K562 (cell line): ENCODE measurements at regions not wholly inside any gene's neighbourhood (a gene's known extent, or its start where the extent isn't known, plus 50 kb on each side); places are given as distances from the start of the nearest gene placed in this dataset.

Experiments
- ATAC-seq: fragments of 200-7000 bp; cut with Tn5 transposase; 3 replicates; pipeline ENCODE4 v1.9.1; 2020; ENCODE audit warnings: moderate library complexity
- BruUV-seq: library from RNA; stranded (reverse); fragments of 400-500 nt; replicated peaks from 2 replicates; lab custom pipeline; 2021; lab: Mats Ljungman, UMichigan
- CTCF ChIA-PET: fragments of 300-600 bp; formaldehyde crosslinking; extraction: SDS; loops from one replicate; lab custom pipeline; 2021; ENCODE audit warnings: low intra/inter-chr PET ratio; lab: Yijun Ruan, JAX
- POLR2A ChIA-PET: fragments of 300-600, 350-650 bp; sonication (Branson Sonifier 250); formaldehyde crosslinking; extraction: SDS; loops from one replicate; lab custom pipeline; 2021; ENCODE audit warnings: antibody characterized with exemption, inconsistent platforms; lab: Yijun Ruan, JAX
- DNase-seq, 4 experiments: peaks; one replicate each; pipeline versions ENCODE4 v3.0.0 to v3.0.0-alpha.2; 2011 to 2018; ENCODE audit warnings: low spot score in 3 of 4, mixed read lengths in 3 of 4; ENCODE audit errors: extremely low read depth in 1 of 4
- FAIRE-seq: peaks from 2 replicates; lab custom pipeline; 2011; peaks lifted over from hg19 to GRCh38; lab: Jason Lieb, UNC
- H2AFZ ChIP-seq: 2 replicates; pipeline ENCODE4 v1.6.0; 2011; ENCODE audit warnings: low read depth, low read length, control low read depth, inconsistent platforms
- H3K27ac ChIP-seq: fragments of 200-600 bp; 3 replicates; pipeline ENCODE4 v1.8.0; 2011; ENCODE audit warnings: low read depth, mild to moderate bottlenecking, control low read depth, inconsistent platforms, low read length, moderate library complexity, mixed read lengths; ENCODE audit errors: extremely low read depth
- H3K27me3 ChIP-seq, 2 experiments: fragments of 300-600 bp in 1 of 2; 2 replicates in 1 of 2; 3 replicates in 1 of 2; pipeline versions ENCODE4 v1.6.0 to v1.8.0; 2011; ENCODE audit warnings: inconsistent platforms in 2 of 2, low read length in 2 of 2, mild to moderate bottlenecking in 1 of 2, mixed read lengths in 1 of 2, moderate library complexity in 1 of 2; ENCODE audit not compliant: control insufficient read depth in 2 of 2, insufficient read depth in 2 of 2
- H3K36me3 ChIP-seq: fragments of 300-600 bp; 3 replicates; pipeline ENCODE4 v1.8.0; 2011; ENCODE audit warnings: mild to moderate bottlenecking, low read length, inconsistent platforms; ENCODE audit not compliant: control insufficient read depth, insufficient read depth
- H3K4me1 ChIP-seq, 2 experiments: fragments of 200-600 bp in 1 of 2; replicated peaks in 1 of 2; 2 replicates in 1 of 2; 3 replicates in 1 of 2; pipeline versions ENCODE4 v1.5.1 to v1.8.0; 2011; ENCODE audit warnings: inconsistent platforms in 2 of 2, low read length in 2 of 2, mild to moderate bottlenecking in 1 of 2, mixed read lengths in 1 of 2, moderate library complexity in 1 of 2; ENCODE audit not compliant: control insufficient read depth in 2 of 2, insufficient read depth in 2 of 2
- H3K4me2 ChIP-seq: 2 replicates; pipeline ENCODE4 v1.6.1; 2011; ENCODE audit warnings: low read length, control low read depth, inconsistent platforms, mixed read lengths; ENCODE audit not compliant: insufficient read depth
- H3K4me3 ChIP-seq: fragments of 200-600 bp; sonication (generic), shearing (Covaris generic); 2 replicates; pipeline ENCODE4 v1.5.1; 2016; ENCODE audit warnings: control low read depth, inconsistent platforms
- H3K79me2 ChIP-seq: fragments of 200-600 bp; 3 replicates; pipeline ENCODE4 v1.8.0; 2011; ENCODE audit warnings: low read length, inconsistent platforms; ENCODE audit not compliant: control insufficient read depth, insufficient read depth
- H3K9ac ChIP-seq, 2 experiments: 2 replicates each; pipeline versions ENCODE4 v1.6.0 to v1.6.1; 2011; ENCODE audit warnings: low read depth in 2 of 2, low read length in 2 of 2, control low read depth in 1 of 2, inconsistent platforms in 1 of 2, mild to moderate bottlenecking in 1 of 2, mixed read lengths in 1 of 2; ENCODE audit not compliant: insufficient read depth in 1 of 2
- H3K9me1 ChIP-seq: one replicate; pipeline ENCODE4 v1.6.0; 2011; ENCODE audit warnings: inconsistent platforms, mild to moderate bottlenecking, low read length, moderate library complexity; ENCODE audit not compliant: control insufficient read depth, insufficient read depth
- H3K9me3 ChIP-seq: replicated peaks from 2 replicates; pipeline ENCODE4 v1.5.1; 2011; ENCODE audit warnings: low read depth, low read length, inconsistent platforms; ENCODE audit not compliant: control insufficient read depth, insufficient read depth
- H4K20me1 ChIP-seq: replicated peaks from 2 replicates; pipeline ENCODE4 v1.6.1; 2011; ENCODE audit warnings: low read length, inconsistent platforms, mixed read lengths; ENCODE audit not compliant: control insufficient read depth, insufficient read depth
- ATF2 ChIP-seq: sonication (generic); formaldehyde crosslinking; IDR thresholded peaks from 2 replicates; pipeline ENCODE4 v1.8.1; 2022; ENCODE audit warnings: missing genetic modification reagents
- ELK3 ChIP-seq: fragments of 450-650 bp; formaldehyde crosslinking; IDR thresholded peaks from 2 replicates; pipeline ENCODE4 v1.4.0; 2020; ENCODE audit warnings: mild to moderate bottlenecking
- HES1 ChIP-seq: fragments of 450-650 bp; IDR thresholded peaks from 2 replicates; pipeline ENCODE4 v1.6.1; 2016; ENCODE audit warnings: low read depth, mild to moderate bottlenecking, moderate library complexity
- HINFP ChIP-seq: fragments of 450-650 bp; conservative IDR thresholded peaks from 2 replicates; pipeline ENCODE4 v1.6.1; 2016; ENCODE audit warnings: missing genetic modification characterization, low read depth, mild to moderate bottlenecking, control low read depth, missing compliant biosample characterization
- KDM1A ChIP-seq, 2 experiments: fragments of 450-650 bp; IDR thresholded peaks; 2 replicates each; pipeline ENCODE4 v1.6.1; 2016; ENCODE audit warnings: mild to moderate bottlenecking in 2 of 2
- PYGO2 ChIP-seq: fragments of 450-650 bp; IDR thresholded peaks from 2 replicates; pipeline ENCODE4 v1.6.1; 2016; ENCODE audit warnings: mild to moderate bottlenecking, missing genetic modification characterization, moderate library complexity, missing compliant biosample characterization
- SMAD2 ChIP-seq: fragments of 150-350 bp; IDR thresholded peaks from 2 replicates; pipeline ENCODE4 v1.6.1; 2014; ENCODE audit warnings: low read depth, mild to moderate bottlenecking, low read length
- TAF9B ChIP-seq: fragments of 450-650 bp; IDR thresholded peaks from 2 replicates; pipeline ENCODE4 v1.6.1; 2018; ENCODE audit warnings: mild to moderate bottlenecking; ENCODE audit not compliant: partially characterized antibody
- TCF15 ChIP-seq: fragments of 250-450 bp; sonication (Bioruptor Pico); IDR thresholded peaks from 2 replicates; pipeline ENCODE4 v1.8.0; 2022; ENCODE audit warnings: moderate library complexity, mild to moderate bottlenecking, inconsistent platforms
- TSHZ1 ChIP-seq: fragments of 250-450 bp; sonication (Bioruptor Pico); IDR thresholded peaks from 2 replicates; pipeline ENCODE4 v1.4.0; 2020; ENCODE audit warnings: mild to moderate bottlenecking, moderate library complexity
- ZNF133 ChIP-seq: fragments of 250-450 bp; sonication (Bioruptor Pico); IDR thresholded peaks from 2 replicates; pipeline ENCODE4 v1.4.0; 2020; ENCODE audit warnings: mild to moderate bottlenecking
- ZNF165 ChIP-seq: fragments of 250-450 bp; sonication (Bioruptor Pico); IDR thresholded peaks from 2 replicates; pipeline ENCODE4 v1.4.0; 2020; ENCODE audit warnings: borderline replicate concordance
- ZNF431 ChIP-seq: sonication (generic); formaldehyde crosslinking; IDR thresholded peaks from 2 replicates; pipeline ENCODE4 v1.8.0; 2022; ENCODE audit warnings: mild to moderate bottlenecking, missing genetic modification reagents
- WGBS: fragments of 100-300 bp; shearing (Covaris generic); methylation state at CpG from one replicate; pipeline ENCODE4 v1.1.6; 2016; ENCODE audit warnings: low coverage, mixed read lengths; ENCODE audit not compliant: insufficient coverage; ENCODE audit errors: missing lambda C conversion rate; 5-methylcytosine and 5-hydroxymethylcytosine counted together
- in situ Hi-C: fragments of 300-500 bp; cut with MboI; formaldehyde crosslinking; loops from 4 replicates; pipeline ENCODE4 v1.15.0; 2018; ENCODE audit warnings: inconsistent platforms, mixed read lengths
- intact Hi-C: fragments of 100-400 bp; cut with micrococcal nuclease; formaldehyde crosslinking; loops from 2 replicates; pipeline ENCODE4 v1.14.2; 2022

GRCh38 chr4:60096676-60097075 is 1103.5 kb upstream of the ADGRL3 start:
- 6% methylated on average over 1 of the region's 1 CpG for WGBS
- H3K9ac ChIP-seq = no peak overlapping the region
- no peak overlapping the region for H3K4me2 ChIP-seq
- intact Hi-C loops (no loop called here), in situ Hi-C loops (no loop called here)
- no peaks in the 10 kb centered on the region for H4K20me1 ChIP-seq
- no peak overlapping the region for H3K27ac ChIP-seq
- FAIRE-seq (no peak), DNase-seq (no peak), ATAC-seq (no peak)
- CTCF ChIA-PET = no interaction called here
- no peaks in the 10 kb centered on the region for H3K9me3 ChIP-seq
- POLR2A ChIA-PET = no interaction called here
- H3K36me3 ChIP-seq = no peaks in the 10 kb centered on the region
- no TSS peak for BruUV-seq
- H3K4me1 ChIP-seq = no peaks in the 10 kb centered on the region
- H3K9me1 ChIP-seq = no peaks in the 10 kb centered on the region
- H3K4me3 ChIP-seq = no peak overlapping the region
- no peaks in the 10 kb centered on the region for H3K27me3 ChIP-seq
- H3K79me2 ChIP-seq = no peaks in the 10 kb centered on the region
- H2AFZ ChIP-seq = no peak overlapping the region
- TF ChIP-seq TSHZ1 (CRISPR knock-in tag) (no peak), SMAD2 (no peak), ZNF165 (CRISPR knock-in tag) (no peak), KDM1A (IDR thresholded peaks at IDR 0.05) (no peak), ZNF431 (CRISPR knock-in tag) (no peak), HINFP (no peak), HES1 (no peak), ELK3 (CRISPR knock-in tag) (no peak), PYGO2 (tag) (no peak), TCF15 (CRISPR knock-in tag) (no peak), ZNF133 (CRISPR knock-in tag) (no peak), TAF9B (no peak), ATF2 (no peak)
